K562 (cell line): ENCODE measurements at regions not wholly inside any gene's neighbourhood (a gene's known extent, or its start where the extent isn't known, plus 50 kb on each side); places are given as distances from the start of the nearest gene placed in this dataset.

ENCODE experiments used
- NFXL1 ChIP-seq: fragments of 450-650 bp; formaldehyde crosslinking; IDR thresholded peaks from 2 replicates; pipeline ENCODE4 v1.4.0; 2021; ENCODE audit warnings: mild to moderate bottlenecking
- POLR2AphosphoS5 ChIP-seq: IDR thresholded peaks from 2 replicates; pipeline ENCODE4 v1.6.1; 2011; ENCODE audit warnings: mild to moderate bottlenecking, low read depth, low read length, moderate library complexity; ENCODE audit not compliant: control insufficient read depth, insufficient read depth

- TF ChIP-seq NFXL1 (CRISPR knock-in tag) (no peak), POLR2AphosphoS5 (no peak)
These were observed 157.6 kb upstream of the RASGRP1 start for GRCh38 chr15:38722236-38722635.
